Keratinocyte (primary cell): ENCODE measurements at regions not wholly inside any gene's neighbourhood (a gene's known extent, or its start where the extent isn't known, plus 50 kb on each side); places are given as distances from the start of the nearest gene placed in this dataset.

Experiments used
- DNase-seq: peaks from one replicate; pipeline ENCODE4 v3.0.0-alpha.2; 2011; ENCODE audit warnings: low read depth, missing footprints, low spot score
- FAIRE-seq: peaks from 2 replicates; lab custom pipeline; 2011; peaks lifted over from hg19 to GRCh38; lab: Jason Lieb, UNC
- H2AFZ ChIP-seq: 2 replicates; pipeline ENCODE4 v1.6.0; 2012; ENCODE audit warnings: low read length, control low read depth, inconsistent platforms; ENCODE audit not compliant: control insufficient read depth
- H3K27ac ChIP-seq: 2 replicates; pipeline ENCODE4 v1.5.1; 2011; ENCODE audit warnings: low read length; ENCODE audit not compliant: control insufficient read depth, insufficient read depth
- H3K27me3 ChIP-seq: 3 replicates; pipeline ENCODE4 v1.6.0; 2011; ENCODE audit warnings: low read length; ENCODE audit not compliant: control insufficient read depth, insufficient read depth; ENCODE audit errors: extremely low read depth
- H3K36me3 ChIP-seq, 2 experiments: 2 replicates in 1 of 2; 3 replicates in 1 of 2; pipeline ENCODE4 v1.5.1; 2011; ENCODE audit warnings: low read length in 2 of 2, mild to moderate bottlenecking in 1 of 2; ENCODE audit not compliant: control insufficient read depth in 2 of 2, insufficient read depth in 2 of 2; ENCODE audit errors: extremely low read depth in 1 of 2
- H3K4me1 ChIP-seq: 3 replicates; pipeline ENCODE4 v1.5.1; 2011; ENCODE audit warnings: low read length; ENCODE audit not compliant: control insufficient read depth, insufficient read depth; ENCODE audit errors: extremely low read depth
- H3K4me2 ChIP-seq: 3 replicates; pipeline ENCODE4 v1.6.0; 2011; ENCODE audit warnings: low read depth, low read length; ENCODE audit not compliant: control insufficient read depth, insufficient read depth; ENCODE audit errors: extremely low read depth
- H3K4me3 ChIP-seq, 3 experiments: fragments of 200-600 bp in 1 of 3; sonication (generic) in 1 of 3; 2 replicates in 2 of 3; 3 replicates in 1 of 3; pipeline ENCODE4 v1.5.1; 2011 to 2016; ENCODE audit warnings: low read length in 3 of 3, mild to moderate bottlenecking in 3 of 3, control low read depth in 2 of 3, inconsistent platforms in 1 of 3, low read depth in 1 of 3, mixed read lengths in 1 of 3, mixed run types in 1 of 3, moderate library complexity in 1 of 3; ENCODE audit not compliant: control insufficient read depth in 2 of 3, insufficient read depth in 2 of 3; ENCODE audit errors: extremely low read depth in 1 of 3
- H3K79me2 ChIP-seq: 2 replicates; pipeline ENCODE4 v1.6.0; 2012; ENCODE audit warnings: low read length; ENCODE audit not compliant: control insufficient read depth, insufficient read depth
- H3K9ac ChIP-seq: 3 replicates; pipeline ENCODE4 v1.6.0; 2011; ENCODE audit warnings: low read length; ENCODE audit not compliant: control insufficient read depth, insufficient read depth; ENCODE audit errors: extremely low read depth
- H3K9me1 ChIP-seq: 3 replicates; pipeline ENCODE4 v1.6.0; 2011; ENCODE audit warnings: low read length; ENCODE audit not compliant: control insufficient read depth, insufficient read depth; ENCODE audit errors: extremely low read depth
- H3K9me3 ChIP-seq: 2 replicates; pipeline ENCODE4 v1.5.1; 2012; ENCODE audit warnings: low read depth, low read length; ENCODE audit not compliant: control insufficient read depth
- H4K20me1 ChIP-seq: 3 replicates; pipeline ENCODE4 v1.6.0; 2011; ENCODE audit warnings: low read length; ENCODE audit not compliant: control insufficient read depth, insufficient read depth; ENCODE audit errors: extremely low read depth
- EZH2 ChIP-seq: IDR thresholded peaks from one replicate; pipeline ENCODE4 v1.6.1; 2012; ENCODE audit warnings: inconsistent platforms, mild to moderate bottlenecking, low read length, moderate library complexity
- dilution Hi-C: fragments of 300-500 bp; cut with MboI; formaldehyde crosslinking; loops from one replicate; pipeline ENCODE4 v1.7.0; 2020; ENCODE audit warnings: low sequenced_read_pairs; ENCODE audit not compliant: extremely low pct_ligation_motif_present
- TF ChIP-seq, protein P1 (sequence below), 3 experiments: IDR thresholded peaks in 1 of 3; conservative IDR thresholded peaks in 1 of 3; optimal IDR thresholded peaks in 1 of 3; 2 replicates in 2 of 3; 3 replicates in 1 of 3; pipeline versions ENCODE3 to v1.5.1; 2011; ENCODE audit warnings: low read length in 3 of 3, mild to moderate bottlenecking in 3 of 3, moderate library complexity in 2 of 3, control low read depth in 1 of 3, inconsistent platforms in 1 of 3; ENCODE audit not compliant: insufficient read depth in 2 of 3; ENCODE audit errors: extremely low read depth in 1 of 3

DNA sequence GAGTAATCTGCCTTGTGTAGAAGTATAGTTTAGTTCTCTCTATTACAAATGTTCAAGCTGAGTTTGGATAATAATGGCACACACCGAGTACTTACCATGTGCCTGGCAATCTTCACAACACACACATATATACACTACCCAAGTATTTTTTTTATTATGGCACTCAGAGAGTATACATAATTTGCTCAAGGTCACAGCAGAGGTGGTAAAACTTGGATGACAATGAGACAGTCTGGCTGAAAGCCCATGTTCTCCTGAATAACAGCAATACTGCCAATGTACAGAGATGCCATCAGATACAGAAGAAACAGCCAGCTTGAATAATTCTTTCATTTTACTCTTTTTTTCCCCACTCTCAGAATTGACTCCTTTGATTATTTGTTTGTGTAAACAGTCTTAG lies 460.0 kb downstream of the CNTN6 start:
- Histone ChIP-seq H3K79me2 (no peaks in the 10 kb centered on the region), H4K20me1 (no peaks in the 10 kb centered on the region), H3K9ac (no peak overlapping the region), H2AFZ (no peak overlapping the region), H3K9me3 (no peaks in the 10 kb centered on the region), H3K27ac (no peak overlapping the region), H3K9me1 (no peaks in the 10 kb centered on the region), H3K36me3 (no peaks in the 10 kb centered on the region), H3K4me3 (no peak overlapping the region), H3K4me2 (no peak overlapping the region), H3K4me1 (no peaks in the 10 kb centered on the region), H3K27me3 (no peaks in the 10 kb centered on the region)
- dilution Hi-C loops = no loop called here
- DNase-seq (no peak), FAIRE-seq (no peak)
- TF ChIP-seq EZH2 = no peak
- TF ChIP-seq, protein P1, sequence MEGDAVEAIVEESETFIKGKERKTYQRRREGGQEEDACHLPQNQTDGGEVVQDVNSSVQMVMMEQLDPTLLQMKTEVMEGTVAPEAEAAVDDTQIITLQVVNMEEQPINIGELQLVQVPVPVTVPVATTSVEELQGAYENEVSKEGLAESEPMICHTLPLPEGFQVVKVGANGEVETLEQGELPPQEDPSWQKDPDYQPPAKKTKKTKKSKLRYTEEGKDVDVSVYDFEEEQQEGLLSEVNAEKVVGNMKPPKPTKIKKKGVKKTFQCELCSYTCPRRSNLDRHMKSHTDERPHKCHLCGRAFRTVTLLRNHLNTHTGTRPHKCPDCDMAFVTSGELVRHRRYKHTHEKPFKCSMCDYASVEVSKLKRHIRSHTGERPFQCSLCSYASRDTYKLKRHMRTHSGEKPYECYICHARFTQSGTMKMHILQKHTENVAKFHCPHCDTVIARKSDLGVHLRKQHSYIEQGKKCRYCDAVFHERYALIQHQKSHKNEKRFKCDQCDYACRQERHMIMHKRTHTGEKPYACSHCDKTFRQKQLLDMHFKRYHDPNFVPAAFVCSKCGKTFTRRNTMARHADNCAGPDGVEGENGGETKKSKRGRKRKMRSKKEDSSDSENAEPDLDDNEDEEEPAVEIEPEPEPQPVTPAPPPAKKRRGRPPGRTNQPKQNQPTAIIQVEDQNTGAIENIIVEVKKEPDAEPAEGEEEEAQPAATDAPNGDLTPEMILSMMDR (optimal IDR thresholded peaks at IDR 0.05 in 1 of 3, IDR thresholded peaks at IDR 0.05 in 1 of 3, conservative IDR thresholded peaks at IDR 0.05 in 1 of 3; ENCODE audit: extremely low read depth in 1 of 3, insufficient read depth in 2 of 3, low read length in 3 of 3) = no peak

DNA sequence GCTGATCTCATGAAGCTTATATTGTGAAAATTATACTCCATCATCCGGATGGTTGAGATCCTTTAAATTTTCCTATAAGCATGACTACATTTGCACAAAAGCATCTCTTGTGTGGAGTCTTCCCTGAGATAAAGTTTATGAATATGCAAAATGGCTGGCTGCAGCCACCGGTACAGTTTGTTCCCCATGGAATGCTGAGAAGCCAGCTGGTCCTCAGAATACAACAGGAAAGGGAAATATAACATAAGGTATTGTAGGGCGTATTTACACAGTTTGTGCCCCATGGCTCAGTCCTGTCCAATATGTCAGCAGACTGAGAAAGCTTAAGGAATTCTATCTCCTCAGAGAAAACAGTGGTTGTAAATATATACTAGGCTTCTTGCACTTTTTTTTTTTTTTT lies 468.6 kb downstream of the CNTN6 start:
- DNase-seq (no peak), FAIRE-seq (no peak)
- no peaks in the 10 kb centered on the region for H4K20me1 ChIP-seq
- H3K9me1 ChIP-seq = no peaks in the 10 kb centered on the region
- TF ChIP-seq, protein P1 (optimal IDR thresholded peaks at IDR 0.05 in 1 of 3, IDR thresholded peaks at IDR 0.05 in 1 of 3, conservative IDR thresholded peaks at IDR 0.05 in 1 of 3; ENCODE audit: extremely low read depth in 1 of 3, insufficient read depth in 2 of 3, low read length in 3 of 3) = no peak
- TF ChIP-seq EZH2 = no peak
- no peak overlapping the region for H3K4me3 ChIP-seq
- dilution Hi-C loops = no loop called here
- no peak overlapping the region for H3K4me2 ChIP-seq
- H3K4me1 ChIP-seq = no peaks in the 10 kb centered on the region
- H3K36me3 ChIP-seq = no peaks in the 10 kb centered on the region
- H3K79me2 ChIP-seq = no peaks in the 10 kb centered on the region
- H3K27ac ChIP-seq = no peak overlapping the region
- no peak overlapping the region for H2AFZ ChIP-seq
- no peaks in the 10 kb centered on the region for H3K9me3 ChIP-seq
- no peaks in the 10 kb centered on the region for H3K27me3 ChIP-seq
- no peak overlapping the region for H3K9ac ChIP-seq
